ENCODE measurements at regions not wholly inside any gene's neighbourhood (a gene's known extent, or its start where the extent isn't known, plus 50 kb on each side); places are given as distances from the start of the nearest gene placed in this dataset.

DNA sequence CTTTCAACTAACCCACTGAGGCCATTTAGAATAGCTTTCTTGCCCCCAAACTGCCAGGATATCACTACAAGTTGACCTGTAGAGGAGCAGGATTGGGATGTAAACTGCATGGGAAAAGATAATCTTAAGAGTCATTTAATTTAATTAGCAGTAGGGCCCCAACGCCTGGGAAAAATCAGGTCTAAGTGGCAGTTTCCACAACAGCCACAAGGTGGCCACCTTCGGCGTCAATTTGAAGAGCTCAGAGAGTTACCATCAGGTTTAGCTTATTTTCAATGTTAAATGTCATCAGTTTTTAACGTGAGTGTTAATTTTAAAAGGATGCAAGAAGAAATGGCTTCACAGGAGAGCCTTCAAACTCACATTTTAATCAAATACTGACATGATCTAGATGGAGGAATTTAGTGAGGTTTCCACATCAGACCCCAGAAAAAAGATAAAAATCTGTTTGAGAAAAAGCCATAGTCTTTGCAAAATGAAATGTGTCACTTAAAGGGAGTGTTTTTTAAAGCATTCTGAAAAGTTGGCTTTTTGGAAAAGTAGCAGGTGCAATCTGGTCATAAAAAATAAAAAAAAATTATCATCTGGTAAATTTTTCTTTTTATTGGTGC lies 77.3 kb upstream of the UPP2 start:
- ChIA-PET RAD21 (ENCODE audit: low non-redundant PET in 1 of 2, low total read pairs in 2 of 2, uncharacterized antibody in 2 of 2, unreplicated experiment in 2 of 2) (interaction anchor here (0.6 to 1.6 kb wide), 6 partner anchors 104 to 1266 kb away, joined by 3 to 9 read pairs (median 3); no protein-coding TSS in a partner anchor), CTCF (interaction anchor here (0.6 to 3.1 kb wide), 25 partner anchors 10 to 1094 kb away, joined by 3 to 62 read pairs (median 3); no protein-coding TSS in a partner anchor), POLR2A (interaction anchor here (0.6 to 1.0 kb wide), 2 partner anchors 491 to 721 kb away, joined by 3 read pairs; no protein-coding TSS in a partner anchor)
- intact Hi-C loops (cut with micrococcal nuclease), result loop anchor here (1.0 kb wide), 2 partner anchors 721 to 730 kb away; no protein-coding TSS in a partner anchor
- peak; percentile 79 for TF ChIP-seq RAD21 (IDR thresholded peaks at IDR 0.05; ENCODE audit: low read depth)
- TF ChIP-seq, protein P1, sequence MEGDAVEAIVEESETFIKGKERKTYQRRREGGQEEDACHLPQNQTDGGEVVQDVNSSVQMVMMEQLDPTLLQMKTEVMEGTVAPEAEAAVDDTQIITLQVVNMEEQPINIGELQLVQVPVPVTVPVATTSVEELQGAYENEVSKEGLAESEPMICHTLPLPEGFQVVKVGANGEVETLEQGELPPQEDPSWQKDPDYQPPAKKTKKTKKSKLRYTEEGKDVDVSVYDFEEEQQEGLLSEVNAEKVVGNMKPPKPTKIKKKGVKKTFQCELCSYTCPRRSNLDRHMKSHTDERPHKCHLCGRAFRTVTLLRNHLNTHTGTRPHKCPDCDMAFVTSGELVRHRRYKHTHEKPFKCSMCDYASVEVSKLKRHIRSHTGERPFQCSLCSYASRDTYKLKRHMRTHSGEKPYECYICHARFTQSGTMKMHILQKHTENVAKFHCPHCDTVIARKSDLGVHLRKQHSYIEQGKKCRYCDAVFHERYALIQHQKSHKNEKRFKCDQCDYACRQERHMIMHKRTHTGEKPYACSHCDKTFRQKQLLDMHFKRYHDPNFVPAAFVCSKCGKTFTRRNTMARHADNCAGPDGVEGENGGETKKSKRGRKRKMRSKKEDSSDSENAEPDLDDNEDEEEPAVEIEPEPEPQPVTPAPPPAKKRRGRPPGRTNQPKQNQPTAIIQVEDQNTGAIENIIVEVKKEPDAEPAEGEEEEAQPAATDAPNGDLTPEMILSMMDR (IDR thresholded peaks at IDR 0.05 in 2 of 3, conservative IDR thresholded peaks at IDR 0.05 in 1 of 3; ENCODE audit: borderline replicate concordance in 1 of 3, insufficient read depth in 1 of 3, low read depth in 2 of 3, low read length in 2 of 3), result peak; percentile 75 to 91 (median 75)
- no peak for TF ChIP-seq SP1 (IDR thresholded peaks at IDR 0.05; ENCODE audit: low read depth)
- no peak for TF ChIP-seq ELF1 (IDR thresholded peaks at IDR 0.05; ENCODE audit: borderline replicate concordance, low read depth)
- Histone ChIP-seq H3K27ac (ENCODE audit: low read depth, low read length) (no peak overlapping the region), H3K9me3 (ENCODE audit: control insufficient read depth in 1 of 2, insufficient read depth in 1 of 2, low read depth in 1 of 2, low read length in 2 of 2) (no peaks in the 10 kb centered on the region), H3K4me2 (ENCODE audit: low read length) (no peak overlapping the region), H2AFZ (ENCODE audit: low read depth, low read length, poor library complexity, severe bottlenecking) (peak overlapping the region; percentile 59), H3K4me3 (replicated peaks in 1 of 2; ENCODE audit: low read depth in 1 of 2, low read length in 2 of 2) (no peak overlapping the region), H3K9me2 (ENCODE audit: insufficient read depth) (no peaks in the 10 kb centered on the region), H4K20me1 (ENCODE audit: insufficient read depth) (no peaks in the 10 kb centered on the region), H3K79me2 (ENCODE audit: insufficient read depth, low read length) (no peaks in the 10 kb centered on the region), H3K9ac (ENCODE audit: low read length) (no peak overlapping the region), H3K4me1 (ENCODE audit: control insufficient read depth in 1 of 2, insufficient read depth in 2 of 2, low read length in 2 of 2) (no peaks in the 10 kb centered on the region), H3K27me3 (ENCODE audit: insufficient read depth, low read length) (no peaks in the 10 kb centered on the region), H3K36me3 (ENCODE audit: control insufficient read depth in 1 of 2, insufficient read depth in 2 of 2, low read length in 2 of 2) (no peaks in the 10 kb centered on the region)
- DNase-seq (ENCODE audit: low read depth, low spot score) (no peak), ATAC-seq (peak; percentile 84)
- no TSS peak for BruUV-seq (replicated peaks)

DNA sequence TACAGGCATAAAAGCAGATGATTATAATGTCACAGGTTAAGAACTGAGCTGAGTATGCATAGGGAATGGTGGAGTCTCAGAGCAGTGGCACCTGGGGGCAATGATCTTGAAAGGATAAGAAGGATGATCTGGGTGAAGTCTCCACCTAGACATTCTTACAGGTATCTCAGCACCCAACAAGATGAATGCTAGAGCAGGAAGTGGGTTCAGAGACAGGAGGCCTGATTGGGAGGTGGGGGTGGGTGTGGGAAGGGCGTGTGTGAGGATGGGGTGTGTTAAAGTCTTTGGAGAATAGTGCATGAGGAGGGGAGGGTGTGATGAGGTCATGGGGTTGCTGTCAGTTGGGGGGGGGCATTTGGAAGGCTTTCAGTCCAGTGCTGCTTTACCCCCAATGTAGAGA lies 78.8 kb upstream of the UPP2 start:
- no peak overlapping the region for H3K4me3 ChIP-seq (replicated peaks in 1 of 2; ENCODE audit: low read depth in 1 of 2, low read length in 2 of 2)
- H2AFZ ChIP-seq (ENCODE audit: low read depth, low read length, poor library complexity, severe bottlenecking), result no peak overlapping the region
- H3K27me3 ChIP-seq (ENCODE audit: insufficient read depth, low read length), result no peaks in the 10 kb centered on the region
- H3K36me3 ChIP-seq (ENCODE audit: control insufficient read depth in 1 of 2, insufficient read depth in 2 of 2, low read length in 2 of 2), result no peaks in the 10 kb centered on the region
- no peaks in the 10 kb centered on the region for H3K79me2 ChIP-seq (ENCODE audit: insufficient read depth, low read length)
- ChIA-PET POLR2A (no interaction called here), CTCF (interaction anchor here (3.0 kb wide), 1 partner anchor 731 kb away, joined by 51 read pairs; no protein-coding TSS in a partner anchor), RAD21 (ENCODE audit: low non-redundant PET in 1 of 2, low total read pairs in 2 of 2, uncharacterized antibody in 2 of 2, unreplicated experiment in 2 of 2) (interaction anchor here in 1 of 2 experiments (0.6 kb wide), 1 partner anchor 271 kb away, joined by 3 read pairs; no protein-coding TSS in a partner anchor)
- DNase-seq (ENCODE audit: low read depth, low spot score), result no peak
- H4K20me1 ChIP-seq (ENCODE audit: insufficient read depth), result no peaks in the 10 kb centered on the region
- no peak overlapping the region for H3K4me2 ChIP-seq (ENCODE audit: low read length)
- BruUV-seq (replicated peaks), result no TSS peak
- no peaks in the 10 kb centered on the region for H3K9me3 ChIP-seq (ENCODE audit: control insufficient read depth in 1 of 2, insufficient read depth in 1 of 2, low read depth in 1 of 2, low read length in 2 of 2)
- H3K9ac ChIP-seq (ENCODE audit: low read length), result no peak overlapping the region
- H3K9me2 ChIP-seq (ENCODE audit: insufficient read depth), result no peaks in the 10 kb centered on the region
- intact Hi-C loops (cut with micrococcal nuclease), result no loop called here
- H3K4me1 ChIP-seq (ENCODE audit: control insufficient read depth in 1 of 2, insufficient read depth in 2 of 2, low read length in 2 of 2), result no peaks in the 10 kb centered on the region
- no peak for ATAC-seq
- no peak overlapping the region for H3K27ac ChIP-seq (ENCODE audit: low read depth, low read length)
- no peak for TF ChIP-seq EZH2phosphoT487 (IDR thresholded peaks at IDR 0.05; ENCODE audit: borderline replicate concordance)
- no peak for TF ChIP-seq EZH2 (IDR thresholded peaks at IDR 0.05)
- TF ChIP-seq POLR2A (IDR thresholded peaks at IDR 0.05; ENCODE audit: borderline replicate concordance, extremely low read depth, insufficient read depth, insufficient read length), result no peak
- TF ChIP-seq, protein P2, sequence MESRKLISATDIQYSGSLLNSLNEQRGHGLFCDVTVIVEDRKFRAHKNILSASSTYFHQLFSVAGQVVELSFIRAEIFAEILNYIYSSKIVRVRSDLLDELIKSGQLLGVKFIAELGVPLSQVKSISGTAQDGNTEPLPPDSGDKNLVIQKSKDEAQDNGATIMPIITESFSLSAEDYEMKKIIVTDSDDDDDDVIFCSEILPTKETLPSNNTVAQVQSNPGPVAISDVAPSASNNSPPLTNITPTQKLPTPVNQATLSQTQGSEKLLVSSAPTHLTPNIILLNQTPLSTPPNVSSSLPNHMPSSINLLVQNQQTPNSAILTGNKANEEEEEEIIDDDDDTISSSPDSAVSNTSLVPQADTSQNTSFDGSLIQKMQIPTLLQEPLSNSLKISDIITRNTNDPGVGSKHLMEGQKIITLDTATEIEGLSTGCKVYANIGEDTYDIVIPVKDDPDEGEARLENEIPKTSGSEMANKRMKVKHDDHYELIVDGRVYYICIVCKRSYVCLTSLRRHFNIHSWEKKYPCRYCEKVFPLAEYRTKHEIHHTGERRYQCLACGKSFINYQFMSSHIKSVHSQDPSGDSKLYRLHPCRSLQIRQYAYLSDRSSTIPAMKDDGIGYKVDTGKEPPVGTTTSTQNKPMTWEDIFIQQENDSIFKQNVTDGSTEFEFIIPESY (IDR thresholded peaks at IDR 0.05; ENCODE audit: extremely low read depth, insufficient replicate concordance, low read length), result no peak
- TF ChIP-seq, protein P3, sequence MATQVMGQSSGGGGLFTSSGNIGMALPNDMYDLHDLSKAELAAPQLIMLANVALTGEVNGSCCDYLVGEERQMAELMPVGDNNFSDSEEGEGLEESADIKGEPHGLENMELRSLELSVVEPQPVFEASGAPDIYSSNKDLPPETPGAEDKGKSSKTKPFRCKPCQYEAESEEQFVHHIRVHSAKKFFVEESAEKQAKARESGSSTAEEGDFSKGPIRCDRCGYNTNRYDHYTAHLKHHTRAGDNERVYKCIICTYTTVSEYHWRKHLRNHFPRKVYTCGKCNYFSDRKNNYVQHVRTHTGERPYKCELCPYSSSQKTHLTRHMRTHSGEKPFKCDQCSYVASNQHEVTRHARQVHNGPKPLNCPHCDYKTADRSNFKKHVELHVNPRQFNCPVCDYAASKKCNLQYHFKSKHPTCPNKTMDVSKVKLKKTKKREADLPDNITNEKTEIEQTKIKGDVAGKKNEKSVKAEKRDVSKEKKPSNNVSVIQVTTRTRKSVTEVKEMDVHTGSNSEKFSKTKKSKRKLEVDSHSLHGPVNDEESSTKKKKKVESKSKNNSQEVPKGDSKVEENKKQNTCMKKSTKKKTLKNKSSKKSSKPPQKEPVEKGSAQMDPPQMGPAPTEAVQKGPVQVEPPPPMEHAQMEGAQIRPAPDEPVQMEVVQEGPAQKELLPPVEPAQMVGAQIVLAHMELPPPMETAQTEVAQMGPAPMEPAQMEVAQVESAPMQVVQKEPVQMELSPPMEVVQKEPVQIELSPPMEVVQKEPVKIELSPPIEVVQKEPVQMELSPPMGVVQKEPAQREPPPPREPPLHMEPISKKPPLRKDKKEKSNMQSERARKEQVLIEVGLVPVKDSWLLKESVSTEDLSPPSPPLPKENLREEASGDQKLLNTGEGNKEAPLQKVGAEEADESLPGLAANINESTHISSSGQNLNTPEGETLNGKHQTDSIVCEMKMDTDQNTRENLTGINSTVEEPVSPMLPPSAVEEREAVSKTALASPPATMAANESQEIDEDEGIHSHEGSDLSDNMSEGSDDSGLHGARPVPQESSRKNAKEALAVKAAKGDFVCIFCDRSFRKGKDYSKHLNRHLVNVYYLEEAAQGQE (IDR thresholded peaks at IDR 0.05; ENCODE audit: low read depth), result no peak
- TF ChIP-seq CEBPB (IDR thresholded peaks at IDR 0.05; ENCODE audit: low read depth), result no peak
- TF ChIP-seq ZFX (IDR thresholded peaks at IDR 0.05), result no peak
